Esophagus muscularis mucosa (tissue), 4 donors: ENCODE measurements at regions not wholly inside any gene's neighbourhood (a gene's known extent, or its start where the extent isn't known, plus 50 kb on each side); places are given as distances from the start of the nearest gene placed in this dataset.

Experiments
- DNase-seq: peaks from one replicate; pipeline ENCODE4 v3.0.0-alpha.2; 2017; ENCODE audit errors: extremely low spot score
- H3K27ac ChIP-seq, 4 donors: fragments of 200-600 bp; sonication (generic); replicated peaks in 1 of 4; 1 replicate in 3 of 4; 2 replicates in 1 of 4; pipeline ENCODE4 v1.5.1; 2016 to 2019; ENCODE audit warnings: mild to moderate bottlenecking in 1 of 4
- H3K27me3 ChIP-seq, 4 donors: fragments of 200-600 bp; sonication (generic); one replicate each; pipeline versions ENCODE4 v1.5.1 to v1.6.0; 2016 to 2019
- H3K36me3 ChIP-seq, 4 donors: fragments of 200-600 bp; sonication (generic); one replicate each; pipeline ENCODE4 v1.5.1; 2016 to 2019
- H3K4me1 ChIP-seq, 4 donors: fragments of 200-600 bp; sonication (generic); one replicate each; pipeline ENCODE4 v1.5.1; 2016 to 2019
- H3K4me3 ChIP-seq, 4 donors: fragments of 200-600 bp; sonication (generic); 1 replicate in 2 of 4; 2 replicates in 2 of 4; pipeline ENCODE4 v1.5.1; 2016 to 2019; ENCODE audit warnings: mild to moderate bottlenecking in 4 of 4, moderate library complexity in 1 of 4
- H3K9me3 ChIP-seq, 4 donors: fragments of 200-600 bp; sonication (generic); 1 replicate in 3 of 4; 2 replicates in 1 of 4; pipeline ENCODE4 v1.5.1; 2016 to 2019
- EP300 ChIP-seq: sonication (generic); formaldehyde crosslinking; IDR thresholded peaks from one replicate; pipeline ENCODE4 v1.6.1; 2017; ENCODE audit warnings: antibody characterized with exemption
- POLR2A ChIP-seq: fragments of 450-650 bp; IDR thresholded peaks from one replicate; pipeline ENCODE4 v1.6.1; 2017; ENCODE audit warnings: antibody characterized with exemption, moderate library complexity, mild to moderate bottlenecking, low read depth
- POLR2AphosphoS5 ChIP-seq, 2 donors: sonication (generic); formaldehyde crosslinking; IDR thresholded peaks; one replicate each; pipeline ENCODE4 v1.6.1; 2017; ENCODE audit warnings: antibody characterized with exemption in 2 of 2
- WGBS: methylation state at CpG from one replicate; pipeline ENCODE4 v1.1.5; 2018; 5-methylcytosine and 5-hydroxymethylcytosine counted together
- intact Hi-C: fragments of 100-400 bp; cut with DNase I; formaldehyde crosslinking; loops from one replicate; pipeline ENCODE4 v1.15.1; 2023
- TF ChIP-seq, protein P1 (sequence below), 3 experiments: fragments of 200-600 bp in 2 of 3; fragments of 450-650 bp in 1 of 3; sonication (generic) in 2 of 3; IDR thresholded peaks; one replicate each; pipeline ENCODE4 v1.5.1; 2017 to 2019; ENCODE audit warnings: antibody characterized with exemption in 3 of 3, mild to moderate bottlenecking in 2 of 3, moderate library complexity in 1 of 3

GRCh38 chr2:521853-522530 is 155.2 kb downstream of the TMEM18 start:
- TF ChIP-seq POLR2AphosphoS5 (IDR thresholded peaks at IDR 0.05) (no peak), POLR2A (no peak), EP300 (no peak)
- TF ChIP-seq, protein P1, sequence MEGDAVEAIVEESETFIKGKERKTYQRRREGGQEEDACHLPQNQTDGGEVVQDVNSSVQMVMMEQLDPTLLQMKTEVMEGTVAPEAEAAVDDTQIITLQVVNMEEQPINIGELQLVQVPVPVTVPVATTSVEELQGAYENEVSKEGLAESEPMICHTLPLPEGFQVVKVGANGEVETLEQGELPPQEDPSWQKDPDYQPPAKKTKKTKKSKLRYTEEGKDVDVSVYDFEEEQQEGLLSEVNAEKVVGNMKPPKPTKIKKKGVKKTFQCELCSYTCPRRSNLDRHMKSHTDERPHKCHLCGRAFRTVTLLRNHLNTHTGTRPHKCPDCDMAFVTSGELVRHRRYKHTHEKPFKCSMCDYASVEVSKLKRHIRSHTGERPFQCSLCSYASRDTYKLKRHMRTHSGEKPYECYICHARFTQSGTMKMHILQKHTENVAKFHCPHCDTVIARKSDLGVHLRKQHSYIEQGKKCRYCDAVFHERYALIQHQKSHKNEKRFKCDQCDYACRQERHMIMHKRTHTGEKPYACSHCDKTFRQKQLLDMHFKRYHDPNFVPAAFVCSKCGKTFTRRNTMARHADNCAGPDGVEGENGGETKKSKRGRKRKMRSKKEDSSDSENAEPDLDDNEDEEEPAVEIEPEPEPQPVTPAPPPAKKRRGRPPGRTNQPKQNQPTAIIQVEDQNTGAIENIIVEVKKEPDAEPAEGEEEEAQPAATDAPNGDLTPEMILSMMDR (IDR thresholded peaks at IDR 0.05), result no peak
- H3K4me3 ChIP-seq, result no peak overlapping the region
- intact Hi-C loops, result no loop called here

DNA sequence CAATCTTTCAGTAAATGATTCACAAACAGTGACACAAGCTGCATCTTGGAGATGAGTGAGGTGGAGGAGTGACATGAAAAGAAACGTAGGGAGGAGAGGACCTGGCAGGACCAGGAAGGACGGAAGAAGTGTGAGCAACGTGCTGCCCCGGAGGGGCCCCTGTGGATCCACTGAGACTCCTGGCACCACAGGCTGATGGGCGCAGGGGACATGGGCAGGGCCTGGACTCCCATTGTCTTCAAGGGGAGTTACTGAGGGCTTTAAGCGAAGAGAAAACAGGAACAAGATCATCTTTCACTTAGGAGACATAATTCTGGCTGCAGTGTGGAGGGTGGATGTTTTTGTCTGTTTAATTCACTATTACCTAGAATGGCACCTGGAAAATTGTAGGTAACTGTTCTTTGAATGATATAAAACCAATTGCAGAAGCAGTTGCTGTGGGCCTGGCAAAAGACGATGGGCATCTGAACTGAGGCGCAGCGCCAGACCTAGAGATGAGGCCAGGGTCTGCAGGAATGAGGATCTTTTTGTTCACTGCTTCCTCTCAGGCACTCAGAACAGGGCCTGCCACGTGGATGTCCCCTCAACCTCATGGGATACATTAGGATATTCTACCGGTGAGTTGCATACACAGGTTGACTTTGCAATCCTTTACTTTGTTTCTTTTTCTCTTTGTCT is 156.4 kb downstream of the TMEM18 start:
- Histone ChIP-seq H3K4me1 (no peaks in the 10 kb centered on the region), H3K4me3 (no peak overlapping the region), H3K27me3 (peaks cover 0 to 22% (median 0%) of the 10 kb centered on the region in 4 donors), H3K36me3 (no peaks in the 10 kb centered on the region), H3K9me3 (no peaks in the 10 kb centered on the region), H3K27ac (no peak overlapping the region)
- intact Hi-C loops, result no loop called here
- 84% methylated on average over 11 of the region's 11 CpGs for WGBS
- TF ChIP-seq EP300 (no peak), POLR2AphosphoS5 (IDR thresholded peaks at IDR 0.05) (no peak), POLR2A (no peak)
- TF ChIP-seq, protein P1 (IDR thresholded peaks at IDR 0.05), result no peak
- DNase-seq, result peak; percentile 70

More at GRCh38 chr2:521853-522530, 155.2 kb downstream of the TMEM18 start:
- peak; percentile 90 for DNase-seq
- no peak overlapping the region for H3K27ac ChIP-seq
- H3K9me3 ChIP-seq, result no peaks in the 10 kb centered on the region
- 96% methylated on average over 29 of the region's 31 CpGs for WGBS
- no peaks in the 10 kb centered on the region for H3K4me1 ChIP-seq
- no peaks in the 10 kb centered on the region for H3K36me3 ChIP-seq
- H3K27me3 ChIP-seq, result peaks cover 0 to 24% (median 0%) of the 10 kb centered on the region in 4 donors

- H3K27ac ChIP-seq, result no peak overlapping the region
- TF ChIP-seq POLR2AphosphoS5 (IDR thresholded peaks at IDR 0.05) (no peak), EP300 (no peak), POLR2A (no peak)
- TF ChIP-seq, protein P1 (IDR thresholded peaks at IDR 0.05), result no peak
- no peak for DNase-seq
- H3K36me3 ChIP-seq, result no peaks in the 10 kb centered on the region
- intact Hi-C loops, result no loop called here
- no peaks in the 10 kb centered on the region for H3K4me1 ChIP-seq
- H3K9me3 ChIP-seq, result no peaks in the 10 kb centered on the region
- peaks cover 0 to 4% (median 0%) of the 10 kb centered on the region in 4 donors for H3K27me3 ChIP-seq
- 89% methylated on average over 5 of the region's 5 CpGs for WGBS
- H3K4me3 ChIP-seq, result no peak overlapping the region
These were observed 160.3 kb downstream of the TMEM18 start for GRCh38 chr2:516944-517343.

- H3K4me3 ChIP-seq, result no peak overlapping the region
- H3K27ac ChIP-seq, result no peak overlapping the region
- intact Hi-C loops, result no loop called here
- TF ChIP-seq, protein P1 (IDR thresholded peaks at IDR 0.05), result no peak
- TF ChIP-seq POLR2AphosphoS5 (IDR thresholded peaks at IDR 0.05) (no peak), EP300 (no peak), POLR2A (no peak)
- WGBS, result 88% methylated on average over 6 of the region's 7 CpGs
- H3K9me3 ChIP-seq, result no peaks in the 10 kb centered on the region
- H3K27me3 ChIP-seq, result peaks cover 0 to 4% (median 0%) of the 10 kb centered on the region in 4 donors
- no peak for DNase-seq
- H3K4me1 ChIP-seq, result no peaks in the 10 kb centered on the region
- no peaks in the 10 kb centered on the region for H3K36me3 ChIP-seq
These were observed 161.1 kb downstream of the TMEM18 start for GRCh38 chr2:516131-516530.
